ENCODE measurements at regions not wholly inside any gene's neighbourhood (a gene's known extent, or its start where the extent isn't known, plus 50 kb on each side); places are given as distances from the start of the nearest gene placed in this dataset.

GRCh38 chr11:97237151-97237550 lies 847.3 kb downstream of the JRKL start:
- intact Hi-C loops (cut with DNase I), result no loop called here
- no peak for DNase-seq
- Histone ChIP-seq H3K27ac (no peak overlapping the region), H3K36me3 (no peaks in the 10 kb centered on the region), H3K27me3 (no peaks in the 10 kb centered on the region), H3K4me3 (replicated peaks in 1 of 3) (no peak overlapping the region), H3K9me3 (no peaks in the 10 kb centered on the region), H3K4me1 (no peaks in the 10 kb centered on the region)
- 90 to 91% methylated on average over 2 of the region's 2 CpGs for WGBS, 2 donors
- TF ChIP-seq POLR2A (IDR thresholded peaks at IDR 0.05), result no peak
- TF ChIP-seq, protein P1, sequence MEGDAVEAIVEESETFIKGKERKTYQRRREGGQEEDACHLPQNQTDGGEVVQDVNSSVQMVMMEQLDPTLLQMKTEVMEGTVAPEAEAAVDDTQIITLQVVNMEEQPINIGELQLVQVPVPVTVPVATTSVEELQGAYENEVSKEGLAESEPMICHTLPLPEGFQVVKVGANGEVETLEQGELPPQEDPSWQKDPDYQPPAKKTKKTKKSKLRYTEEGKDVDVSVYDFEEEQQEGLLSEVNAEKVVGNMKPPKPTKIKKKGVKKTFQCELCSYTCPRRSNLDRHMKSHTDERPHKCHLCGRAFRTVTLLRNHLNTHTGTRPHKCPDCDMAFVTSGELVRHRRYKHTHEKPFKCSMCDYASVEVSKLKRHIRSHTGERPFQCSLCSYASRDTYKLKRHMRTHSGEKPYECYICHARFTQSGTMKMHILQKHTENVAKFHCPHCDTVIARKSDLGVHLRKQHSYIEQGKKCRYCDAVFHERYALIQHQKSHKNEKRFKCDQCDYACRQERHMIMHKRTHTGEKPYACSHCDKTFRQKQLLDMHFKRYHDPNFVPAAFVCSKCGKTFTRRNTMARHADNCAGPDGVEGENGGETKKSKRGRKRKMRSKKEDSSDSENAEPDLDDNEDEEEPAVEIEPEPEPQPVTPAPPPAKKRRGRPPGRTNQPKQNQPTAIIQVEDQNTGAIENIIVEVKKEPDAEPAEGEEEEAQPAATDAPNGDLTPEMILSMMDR (IDR thresholded peaks at IDR 0.05), result no peak

GRCh38 chr11:97247601-97248000 lies 857.8 kb downstream of the JRKL start:
- H3K27me3 ChIP-seq, result no peaks in the 10 kb centered on the region
- intact Hi-C loops (cut with DNase I), result no loop called here
- no peak overlapping the region for H3K27ac ChIP-seq
- H3K36me3 ChIP-seq, result no peaks in the 10 kb centered on the region
- no peaks in the 10 kb centered on the region for H3K9me3 ChIP-seq
- no peak overlapping the region for H3K4me3 ChIP-seq (replicated peaks in 1 of 3)
- WGBS, 2 donors, result 96 to 97% methylated on average over 3 of the region's 3 CpGs
- no peaks in the 10 kb centered on the region for H3K4me1 ChIP-seq
- TF ChIP-seq POLR2A (IDR thresholded peaks at IDR 0.05), result no peak
- TF ChIP-seq, protein P1 (IDR thresholded peaks at IDR 0.05), result no peak
- DNase-seq, result no peak

DNA sequence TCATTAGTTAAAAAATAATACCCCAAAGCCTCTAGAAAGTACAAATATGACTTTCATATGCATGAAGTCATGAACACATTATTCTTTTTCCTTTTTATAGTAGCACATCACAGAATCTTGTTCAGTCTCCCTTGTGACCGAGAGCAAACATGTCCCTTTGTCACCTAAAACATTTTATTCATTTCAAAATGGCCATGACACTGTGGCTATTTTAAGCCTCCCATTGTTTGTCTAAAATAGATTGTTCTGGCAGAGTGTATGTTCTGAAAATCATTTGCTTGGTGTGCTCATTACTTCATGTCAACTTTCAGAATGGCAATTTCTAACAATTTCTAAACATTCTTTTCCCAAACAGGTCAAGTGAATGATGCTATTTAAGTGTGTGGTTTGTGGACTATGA lies 865.0 kb downstream of the JRKL start:
- no peak overlapping the region for H3K27ac ChIP-seq
- WGBS, 2 donors, result 52 to 63% methylated on average over 1 of the region's 1 CpG
- TF ChIP-seq, protein P1 (IDR thresholded peaks at IDR 0.05), result no peak
- TF ChIP-seq POLR2A (IDR thresholded peaks at IDR 0.05), result no peak

GRCh38 chr11:97259434-97259833 lies 869.6 kb downstream of the JRKL start:
- intact Hi-C loops (cut with DNase I), result no loop called here
- Histone ChIP-seq H3K4me3 (replicated peaks in 1 of 3) (no peak overlapping the region), H3K4me1 (no peaks in the 10 kb centered on the region), H3K36me3 (no peaks in the 10 kb centered on the region), H3K27me3 (no peaks in the 10 kb centered on the region), H3K9me3 (no peaks in the 10 kb centered on the region), H3K27ac (no peak overlapping the region)
- WGBS, 2 donors, result 89% methylated on average over 3 of the region's 3 CpGs
- no peak for DNase-seq
- TF ChIP-seq POLR2A (IDR thresholded peaks at IDR 0.05), result no peak
- TF ChIP-seq, protein P1 (IDR thresholded peaks at IDR 0.05), result no peak

More for the DNA sequence above, 865.0 kb downstream of the JRKL start:
- H3K9me3 ChIP-seq, result no peaks in the 10 kb centered on the region
- intact Hi-C loops (cut with DNase I), result no loop called here
- no peaks in the 10 kb centered on the region for H3K36me3 ChIP-seq
- H3K4me1 ChIP-seq, result no peaks in the 10 kb centered on the region
- no peaks in the 10 kb centered on the region for H3K27me3 ChIP-seq
- no peak overlapping the region for H3K4me3 ChIP-seq (replicated peaks in 1 of 3)
- no peak for DNase-seq

DNA sequence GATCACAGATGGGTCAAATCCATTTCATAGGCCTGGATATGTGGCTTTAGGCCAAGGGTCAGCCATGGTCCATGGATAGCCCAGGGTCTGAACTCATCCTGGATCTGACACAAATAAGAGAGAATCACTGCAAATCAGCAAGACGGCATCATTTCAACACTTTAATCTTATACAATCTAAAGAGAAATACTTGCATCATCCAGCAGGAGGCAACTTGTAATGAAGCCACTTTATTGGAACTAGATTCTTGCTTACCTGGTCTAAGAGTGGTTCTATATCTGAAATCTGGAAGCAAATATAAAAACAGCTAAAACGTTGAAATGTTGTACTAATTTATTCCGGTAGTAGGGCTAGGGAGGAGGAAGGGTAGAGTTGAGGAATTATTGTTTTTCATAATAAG lies 870.1 kb downstream of the JRKL start:
- DNase-seq, result no peak
- Histone ChIP-seq H3K4me3 (replicated peaks in 1 of 3) (no peak overlapping the region), H3K36me3 (no peaks in the 10 kb centered on the region), H3K4me1 (no peaks in the 10 kb centered on the region), H3K9me3 (no peaks in the 10 kb centered on the region), H3K27me3 (no peaks in the 10 kb centered on the region), H3K27ac (no peak overlapping the region)
- intact Hi-C loops (cut with DNase I), result no loop called here
- WGBS, 2 donors, result 92% methylated on average over 3 of the region's 3 CpGs
- TF ChIP-seq, protein P1 (IDR thresholded peaks at IDR 0.05), result no peak
- TF ChIP-seq POLR2A (IDR thresholded peaks at IDR 0.05), result no peak
